Activated gamma-delta T cell treated with Interleukin-2 at 50 U/mL for 16 hours (primary cell): ENCODE measurements at regions not wholly inside any gene's neighbourhood (a gene's known extent, or its start where the extent isn't known, plus 50 kb on each side); places are given as distances from the start of the nearest gene placed in this dataset.

ENCODE experiments used
- DNase-seq: peaks from one replicate; pipeline ENCODE4 v3.0.0-alpha.2; 2020

- DNase-seq = no peak
Measured at GRCh38 chr3:117417411-117417810, 707.8 kb downstream of the TUSC7 start.

GRCh38 chr3:117427081-117427480, 717.5 kb downstream of the TUSC7 start:
- no peak for DNase-seq

- DNase-seq = no peak
Measured at GRCh38 chr3:117433427-117433826, 723.8 kb downstream of the TUSC7 start.

GRCh38 chr3:117434661-117435412, 725.3 kb downstream of the TUSC7 start:
- DNase-seq = no peak

- DNase-seq = no peak
Measured at GRCh38 chr3:117435506-117435905, 725.9 kb downstream of the TUSC7 start.

- no peak for DNase-seq
Measured at GRCh38 chr3:117439812-117440211, 730.2 kb downstream of the TUSC7 start.

GRCh38 chr3:117441851-117442250, 732.3 kb downstream of the TUSC7 start:
- no peak for DNase-seq

- DNase-seq = no peak
Measured at GRCh38 chr3:117442566-117442965, 733.0 kb downstream of the TUSC7 start.

GRCh38 chr3:117443014-117443413, 733.4 kb downstream of the TUSC7 start:
- no peak for DNase-seq

GRCh38 chr3:117444175-117444574, 734.6 kb downstream of the TUSC7 start:
- DNase-seq = no peak

GRCh38 chr3:117447419-117447818, 737.8 kb downstream of the TUSC7 start:
- DNase-seq = no peak

GRCh38 chr3:117450026-117450425, 740.4 kb downstream of the TUSC7 start:
- no peak for DNase-seq

- DNase-seq = no peak
Measured at GRCh38 chr3:117454254-117454653, 744.7 kb downstream of the TUSC7 start.

GRCh38 chr3:117454908-117455307, 745.3 kb downstream of the TUSC7 start:
- no peak for DNase-seq

GRCh38 chr3:117455782-117456181, 746.2 kb downstream of the TUSC7 start:
- DNase-seq = no peak

- DNase-seq = no peak
Measured at GRCh38 chr3:117463276-117464115, 753.9 kb downstream of the TUSC7 start.

GRCh38 chr3:117471831-117472230, 762.3 kb downstream of the TUSC7 start:
- DNase-seq = no peak

- no peak for DNase-seq
Measured at GRCh38 chr3:117473981-117474538, 764.5 kb downstream of the TUSC7 start.

- no peak for DNase-seq
Measured at GRCh38 chr3:117476572-117476971, 767.0 kb downstream of the TUSC7 start.

GRCh38 chr3:117477214-117477755, 767.7 kb downstream of the TUSC7 start:
- no peak for DNase-seq

- DNase-seq = no peak
Measured at GRCh38 chr3:117479095-117479494, 769.5 kb downstream of the TUSC7 start.

- DNase-seq = no peak
Measured at GRCh38 chr3:117480525-117480924, 770.9 kb downstream of the TUSC7 start.

GRCh38 chr3:117480972-117481371, 771.4 kb downstream of the TUSC7 start:
- no peak for DNase-seq

- DNase-seq = no peak
Measured at GRCh38 chr3:117483839-117484238, 774.3 kb downstream of the TUSC7 start.
